Panc1 (cell line): ENCODE measurements at regions not wholly inside any gene's neighbourhood (a gene's known extent, or its start where the extent isn't known, plus 50 kb on each side); places are given as distances from the start of the nearest gene placed in this dataset.

ENCODE experiments used
- ATAC-seq: fragments of 200-7000 bp; cut with Tn5 transposase; 2 replicates; pipeline ENCODE4 v1.9.1; 2020; ENCODE audit warnings: mild to moderate bottlenecking, moderate library complexity
- BruUV-seq: library from RNA; stranded (reverse); fragments of 400-500 nt; replicated peaks from 2 replicates; lab custom pipeline; 2021; lab: Mats Ljungman, UMichigan
- CTCF ChIA-PET: fragments of 300-600 bp; sonication (Branson Sonifier 250); formaldehyde crosslinking; loops from one replicate; lab custom pipeline; 2022; ENCODE audit warnings: antibody characterized with exemption; lab: Charles Lee
- POLR2A ChIA-PET: fragments of 300-600 bp; sonication (Branson Sonifier 250); formaldehyde crosslinking; loops from one replicate; lab custom pipeline; 2022; ENCODE audit warnings: antibody characterized with exemption; lab: Charles Lee
- DNase-seq: peaks from one replicate; pipeline ENCODE4 v3.0.0-alpha.2; 2010; ENCODE audit warnings: low read depth, low spot score
- H3K27ac ChIP-seq: 2 replicates; pipeline ENCODE4 v1.5.1; 2011; ENCODE audit warnings: mild to moderate bottlenecking, low read length, inconsistent platforms
- H3K27me3 ChIP-seq: fragments of 200-500 bp; sonication (Bioruptor generic); 2 replicates; pipeline ENCODE4 v1.6.0; 2014; ENCODE audit warnings: low read length, inconsistent platforms; ENCODE audit not compliant: control insufficient read depth, insufficient read depth
- H3K36me3 ChIP-seq: fragments of 200-500 bp; sonication (Bioruptor generic); 2 replicates; pipeline ENCODE4 v1.5.1; 2014; ENCODE audit warnings: inconsistent platforms, mild to moderate bottlenecking, low read length, moderate library complexity; ENCODE audit not compliant: control insufficient read depth, insufficient read depth
- H3K4me1 ChIP-seq: 2 replicates; pipeline ENCODE4 v1.5.1; 2011; ENCODE audit warnings: inconsistent platforms, mild to moderate bottlenecking, low read length, moderate library complexity; ENCODE audit not compliant: control insufficient read depth, insufficient read depth
- H3K4me3 ChIP-seq, 2 experiments: 2 replicates each; pipeline ENCODE4 v1.5.1; 2011 to 2012; ENCODE audit warnings: low read depth in 2 of 2, low read length in 2 of 2, mild to moderate bottlenecking in 2 of 2, inconsistent platforms in 1 of 2, moderate library complexity in 1 of 2
- H3K9me3 ChIP-seq: fragments of 200-500 bp; sonication (Bioruptor generic); 2 replicates; pipeline ENCODE4 v1.5.1; 2014; ENCODE audit warnings: low read depth, mild to moderate bottlenecking, inconsistent platforms, low read length, moderate library complexity; ENCODE audit not compliant: control insufficient read depth, insufficient read depth
- POLR2AphosphoS5 ChIP-seq: IDR thresholded peaks from 2 replicates; pipeline ENCODE4 v1.6.1; 2012; ENCODE audit warnings: mild to moderate bottlenecking, low read depth, low read length, moderate library complexity
- REST ChIP-seq, 2 experiments: IDR thresholded peaks; 2 replicates each; pipeline ENCODE4 v1.6.1; 2011 to 2012; ENCODE audit warnings: low read depth in 2 of 2, control low read depth in 1 of 2, low read length in 1 of 2, mild to moderate bottlenecking in 1 of 2, moderate library complexity in 1 of 2; ENCODE audit not compliant: insufficient read depth in 1 of 2
- SIN3A ChIP-seq: IDR thresholded peaks from 2 replicates; pipeline ENCODE4 v1.6.1; 2012; ENCODE audit warnings: low read depth, mild to moderate bottlenecking, low read length, moderate library complexity, borderline replicate concordance; ENCODE audit not compliant: insufficient read depth
- TCF7L2 ChIP-seq: IDR thresholded peaks from 2 replicates; pipeline ENCODE4 v1.6.1; 2011; ENCODE audit warnings: mild to moderate bottlenecking, low read depth, low read length, inconsistent platforms
- in situ Hi-C: cut with HindIII; loops from 2 replicates; pipeline ENCODE4 v1.10.0; 2016; ENCODE audit warnings: low sequenced_read_pairs, low pct_unique_long_range_greater_than_20kb
- intact Hi-C: fragments of 100-400 bp; cut with micrococcal nuclease; formaldehyde crosslinking; loops from one replicate; pipeline ENCODE4 v1.10.0; 2022; ENCODE audit not compliant: unreplicated experiment

- ChIA-PET CTCF (no interaction called here), POLR2A (no interaction called here)
- Histone ChIP-seq H3K27me3 (no peaks in the 10 kb centered on the region), H3K9me3 (no peaks in the 10 kb centered on the region), H3K4me1 (peaks cover 45% of the 10 kb centered on the region), H3K36me3 (peaks cover 2% of the 10 kb centered on the region; the same call in 1 of the 2 replicates), H3K27ac (peak overlapping the region; percentile 96), H3K4me3 (peak overlapping the region; percentile 58 to 87)
- intact Hi-C loops, result no loop called here
- TF ChIP-seq SIN3A (0 out of 2 replicates have a peak, but pooled peaks have one; percentile 43), POLR2AphosphoS5 (no peak), TCF7L2 (no peak), REST (IDR thresholded peaks at IDR 0.05; ENCODE audit: insufficient read depth in 1 of 2, low read depth in 2 of 2, low read length in 1 of 2) (no peak)
- no TSS peak for BruUV-seq
- in situ Hi-C loops, result no loop called here
- DNase-seq (no peak), ATAC-seq (peak; percentile 69)
These were observed 216.1 kb downstream of the MEF2C start for GRCh38 chr5:88666761-88667495.

GRCh38 chr5:88665750-88666215 is 217.2 kb downstream of the MEF2C start:
- H3K36me3 ChIP-seq, result peaks cover 2% of the 10 kb centered on the region; the same call in 1 of the 2 replicates
- peak overlapping the region; percentile 96 for H3K27ac ChIP-seq
- peak; percentile 33; the same call in 1 of the 2 replicates for ATAC-seq
- ChIA-PET CTCF (interaction anchor here (0.6 kb wide), 1 partner anchor 24 kb away, joined by 3 read pairs; no protein-coding TSS in a partner anchor), POLR2A (no interaction called here)
- intact Hi-C loops (no loop called here), in situ Hi-C loops (no loop called here)
- BruUV-seq, result no TSS peak
- peaks cover 49% of the 10 kb centered on the region for H3K4me1 ChIP-seq
- no peaks in the 10 kb centered on the region for H3K9me3 ChIP-seq
- TF ChIP-seq REST (IDR thresholded peaks at IDR 0.05; ENCODE audit: insufficient read depth in 1 of 2, low read depth in 2 of 2, low read length in 1 of 2) (no peak), SIN3A (0 out of 2 replicates have a peak, but pooled peaks have one; percentile 66)
- H3K27me3 ChIP-seq, result no peaks in the 10 kb centered on the region
- H3K4me3 ChIP-seq, result peak overlapping the region; percentile 58 to 87
- no peak for DNase-seq
